IMR-90 (cell line): ENCODE measurements at regions not wholly inside any gene's neighbourhood (a gene's known extent, or its start where the extent isn't known, plus 50 kb on each side); places are given as distances from the start of the nearest gene placed in this dataset.

Experiments used
- ATAC-seq: fragments of 200-7000 bp; cut with Tn5 transposase; 2 replicates; pipeline ENCODE4 v1.9.1; 2020; ENCODE audit warnings: low read depth, mild to moderate bottlenecking, moderate library complexity
- BruUV-seq: library from RNA; stranded (reverse); fragments of 400-500 nt; replicated peaks from 2 replicates; lab custom pipeline; 2021; lab: Mats Ljungman, UMichigan
- CTCF ChIA-PET: fragments of 300-600 bp; formaldehyde crosslinking; extraction: SDS; loops from one replicate; lab custom pipeline; 2021; ENCODE audit warnings: antibody characterized with exemption; lab: Yijun Ruan, JAX
- POLR2A ChIA-PET: fragments of 300-600 bp; sonication (Branson Sonifier 250); formaldehyde crosslinking; loops from one replicate; lab custom pipeline; 2022; ENCODE audit warnings: antibody characterized with exemption; ENCODE audit not compliant: unreplicated experiment; lab: Charles Lee
- DNase-seq: peaks from one replicate; pipeline ENCODE4 v3.0.0; 2013
- H2AFZ ChIP-seq: replicated peaks from 2 replicates; pipeline ENCODE3; 2013; ENCODE audit warnings: low read length, mild to moderate bottlenecking; ENCODE audit not compliant: poor library complexity
- H2AK5ac ChIP-seq: 2 replicates; pipeline ENCODE4 v1.6.1; 2013; ENCODE audit warnings: low read depth, low read length, inconsistent platforms
- H2AK9ac ChIP-seq: replicated peaks from 2 replicates; pipeline ENCODE3; 2013; ENCODE audit warnings: mild to moderate bottlenecking, low read depth, low read length, moderate library complexity; ENCODE audit not compliant: poor library complexity
- H2BK120ac ChIP-seq: 2 replicates; pipeline ENCODE4 v1.6.1; 2013; ENCODE audit warnings: low read depth, low read length, inconsistent platforms
- H2BK15ac ChIP-seq: 3 replicates; pipeline ENCODE4 v1.6.1; 2013; ENCODE audit warnings: low read depth, low read length, inconsistent platforms
- H2BK20ac ChIP-seq: 2 replicates; pipeline ENCODE4 v1.6.1; 2013; ENCODE audit warnings: low read depth, mild to moderate bottlenecking, inconsistent platforms, low read length, moderate library complexity
- H2BK5ac ChIP-seq: 2 replicates; pipeline ENCODE4 v1.6.1; 2013; ENCODE audit warnings: mild to moderate bottlenecking, low read depth, low read length, inconsistent platforms; ENCODE audit not compliant: poor library complexity, severe bottlenecking
- H3K14ac ChIP-seq: replicated peaks from 2 replicates; pipeline ENCODE4 v1.6.1; 2013; ENCODE audit warnings: low read depth, low read length, inconsistent platforms
- H3K18ac ChIP-seq: 2 replicates; pipeline ENCODE4 v1.6.1; 2013; ENCODE audit warnings: low read depth, low read length, control low read depth
- H3K23ac ChIP-seq: 2 replicates; pipeline ENCODE4 v1.6.1; 2013; ENCODE audit warnings: low read depth, low read length, inconsistent platforms
- H3K27ac ChIP-seq: 2 replicates; pipeline ENCODE4 v1.5.1; 2013; ENCODE audit warnings: mild to moderate bottlenecking, control low read depth, low read length; ENCODE audit not compliant: insufficient read depth
- H3K27me3 ChIP-seq: 2 replicates; pipeline ENCODE4 v1.6.1; 2013; ENCODE audit warnings: low read length; ENCODE audit not compliant: control insufficient read depth, insufficient read depth
- H3K36me3 ChIP-seq: 2 replicates; pipeline ENCODE4 v1.6.1; 2013; ENCODE audit warnings: low read length, mixed read lengths; ENCODE audit not compliant: control insufficient read depth, insufficient read depth
- H3K4ac ChIP-seq: 2 replicates; pipeline ENCODE4 v1.6.1; 2013; ENCODE audit warnings: low read depth, low read length, inconsistent platforms
- H3K4me1 ChIP-seq: 2 replicates; pipeline ENCODE4 v1.6.1; 2013; ENCODE audit warnings: low read length, mixed read lengths; ENCODE audit not compliant: control insufficient read depth, insufficient read depth
- H3K4me2 ChIP-seq: 2 replicates; pipeline ENCODE4 v1.6.1; 2013; ENCODE audit warnings: low read depth, mild to moderate bottlenecking, control low read depth, low read length, moderate library complexity
- H3K4me3 ChIP-seq: 2 replicates; pipeline ENCODE4 v1.5.1; 2013; ENCODE audit warnings: low read depth, mild to moderate bottlenecking, control low read depth, low read length, moderate library complexity; ENCODE audit not compliant: insufficient read depth
- H3K56ac ChIP-seq: 2 replicates; pipeline ENCODE4 v1.6.1; 2013; ENCODE audit warnings: low read length, inconsistent platforms; ENCODE audit not compliant: insufficient read depth; ENCODE audit errors: extremely low read depth
- H3K79me1 ChIP-seq, 2 experiments: 2 replicates each; pipeline ENCODE4 v1.6.1; 2013; ENCODE audit warnings: low read length in 2 of 2, inconsistent platforms in 1 of 2, low read depth in 1 of 2
- H3K9ac ChIP-seq: 2 replicates; pipeline ENCODE4 v1.6.1; 2013; ENCODE audit warnings: low read depth, low read length, control low read depth
- H3K9me1 ChIP-seq: 2 replicates; pipeline ENCODE4 v1.6.1; 2013; ENCODE audit warnings: low read length, inconsistent platforms; ENCODE audit not compliant: insufficient read depth
- H3K9me3 ChIP-seq: 2 replicates; pipeline ENCODE4 v1.6.1; 2013; ENCODE audit warnings: low read length; ENCODE audit not compliant: control insufficient read depth, insufficient read depth
- H4K20me1 ChIP-seq: 2 replicates; pipeline ENCODE4 v1.6.1; 2013; ENCODE audit warnings: low read length, inconsistent platforms; ENCODE audit not compliant: insufficient read depth
- H4K5ac ChIP-seq: 2 replicates; pipeline ENCODE4 v1.6.1; 2013; ENCODE audit warnings: mild to moderate bottlenecking, low read depth, low read length, control low read depth
- H4K8ac ChIP-seq, 2 experiments: 2 replicates each; pipeline ENCODE4 v1.6.1; 2013; ENCODE audit warnings: low read depth in 2 of 2, low read length in 2 of 2, control low read depth in 1 of 2, inconsistent platforms in 1 of 2
- H4K91ac ChIP-seq: 2 replicates; pipeline ENCODE4 v1.6.1; 2013; ENCODE audit warnings: low read depth, low read length, inconsistent platforms; ENCODE audit not compliant: insufficient read depth
- BHLHE40 ChIP-seq: fragments of 150-350 bp; IDR thresholded peaks from 2 replicates; pipeline ENCODE4 v1.6.1; 2016; ENCODE audit warnings: mild to moderate bottlenecking, low read depth, low read length
- CEBPB ChIP-seq: IDR thresholded peaks from 2 replicates; pipeline ENCODE4 v1.6.1; 2012; ENCODE audit warnings: low read depth, low read length, improper control_type of control experiment
- CHD1 ChIP-seq: IDR thresholded peaks from 2 replicates; pipeline ENCODE4 v1.6.1; 2012; ENCODE audit warnings: low read depth, low read length, improper control_type of control experiment
- CTCF ChIP-seq: conservative IDR thresholded peaks from 2 replicates; pipeline ENCODE4 v1.5.1; 2012; ENCODE audit warnings: mild to moderate bottlenecking, low read depth, low read length, improper control_type of control experiment
- ELK1 ChIP-seq: fragments of 150-350 bp; IDR thresholded peaks from 2 replicates; pipeline ENCODE4 v1.6.1; 2016; ENCODE audit warnings: low read depth, mild to moderate bottlenecking, low read length, moderate library complexity, borderline replicate concordance
- FOS ChIP-seq: fragments of 150-350 bp; IDR thresholded peaks from 2 replicates; pipeline ENCODE4 v1.6.1; 2016; ENCODE audit warnings: low read depth, low read length
- MAFK ChIP-seq: IDR thresholded peaks from 2 replicates; pipeline ENCODE4 v1.6.1; 2012; ENCODE audit warnings: low read depth, low read length, improper control_type of control experiment
- MAZ ChIP-seq: IDR thresholded peaks from 2 replicates; pipeline ENCODE4 v1.6.1; 2012; ENCODE audit warnings: low read depth, mild to moderate bottlenecking, low read length, improper control_type of control experiment, moderate library complexity, borderline replicate concordance
- MXI1 ChIP-seq: IDR thresholded peaks from 2 replicates; pipeline ENCODE4 v1.6.1; 2012; ENCODE audit warnings: low read depth, mild to moderate bottlenecking, low read length, moderate library complexity, borderline replicate concordance
- NFE2L2 ChIP-seq: fragments of 150-350 bp; IDR thresholded peaks from 2 replicates; pipeline ENCODE4 v1.6.1; 2016; ENCODE audit warnings: low read depth, mild to moderate bottlenecking, low read length
- POLR2A ChIP-seq: IDR thresholded peaks from 2 replicates; pipeline ENCODE4 v1.6.1; 2012; ENCODE audit warnings: mild to moderate bottlenecking, low read depth, low read length
- RAD21 ChIP-seq: IDR thresholded peaks from 2 replicates; pipeline ENCODE4 v1.6.1; 2012; ENCODE audit warnings: low read length, improper control_type of control experiment
- RCOR1 ChIP-seq: IDR thresholded peaks from 2 replicates; pipeline ENCODE4 v1.6.1; 2012; ENCODE audit warnings: mild to moderate bottlenecking, low read length, improper control_type of control experiment; ENCODE audit not compliant: insufficient replicate concordance
- RFX5 ChIP-seq: IDR thresholded peaks from 2 replicates; pipeline ENCODE4 v1.8.0; 2012; ENCODE audit warnings: low read depth, mild to moderate bottlenecking, low read length, moderate library complexity
- SMC3 ChIP-seq: fragments of 150-350 bp; IDR thresholded peaks from 2 replicates; pipeline ENCODE4 v1.6.1; 2016; ENCODE audit warnings: low read depth, mild to moderate bottlenecking, antibody characterized with exemption, low read length, moderate library complexity
- WGBS, 2 experiments: methylation state at CpG; one replicate each; pipeline versions ENCODE4 v1.1.5 to v1.1.7; 2013; ENCODE audit warnings: missing lambda C conversion rate in 2 of 2; ENCODE audit not compliant: insufficient read length in 1 of 2; ENCODE audit errors: extremely low coverage in 2 of 2; 5-methylcytosine and 5-hydroxymethylcytosine counted together
- dilution Hi-C: fragments of 300-500 bp; cut with HindIII; formaldehyde crosslinking; loops from one replicate; pipeline ENCODE4 v1.14.3; 2018; ENCODE audit warnings: low sequenced_read_pairs; ENCODE audit not compliant: unreplicated experiment
- in situ Hi-C: fragments of 300-500 bp; cut with MboI; formaldehyde crosslinking; loops from 3 replicates; pipeline ENCODE4 v1.14.3; 2019; ENCODE audit warnings: low sequenced_read_pairs, inconsistent platforms, mixed read lengths
- intact Hi-C: fragments of 100-400 bp; cut with micrococcal nuclease; formaldehyde crosslinking; loops from 2 replicates; pipeline ENCODE4 v1.10.0; 2022
- TF ChIP-seq, protein P1 (sequence below): fragments of 150-350 bp; IDR thresholded peaks from 2 replicates; pipeline ENCODE4 v1.6.1; 2017; ENCODE audit warnings: mild to moderate bottlenecking, antibody characterized with exemption, low read length, low read depth

DNA sequence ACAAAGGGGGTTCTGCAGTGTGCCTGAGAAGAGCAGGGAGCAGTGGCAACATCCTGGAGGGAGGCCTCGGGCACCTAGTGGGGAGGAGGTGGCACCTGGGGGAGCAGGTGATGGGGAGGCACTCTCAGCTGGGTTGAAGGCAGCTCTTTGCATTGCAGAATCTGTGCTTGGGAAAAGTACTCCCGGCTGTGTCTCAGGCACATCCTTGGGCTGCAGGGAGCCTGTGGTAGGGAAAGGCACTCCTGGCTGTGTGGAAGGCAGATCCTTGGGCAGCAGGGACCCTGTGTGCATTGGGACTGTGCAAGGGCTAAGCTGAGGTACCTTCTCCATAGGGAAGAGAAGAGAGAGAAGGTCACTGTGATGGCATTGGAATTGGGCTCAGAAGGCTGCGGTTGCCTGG is 52.8 kb upstream of the ANTXRL start:
- BruUV-seq = no TSS peak
- intact Hi-C loops = no loop called here
- H3K4me2 ChIP-seq = no peak overlapping the region
- H2BK120ac ChIP-seq = no peak overlapping the region
- dilution Hi-C loops = no loop called here
- no peak for DNase-seq
- no peak overlapping the region for H4K8ac ChIP-seq
- H2AK9ac ChIP-seq = no peak overlapping the region
- no peak overlapping the region for H3K9ac ChIP-seq
- H3K36me3 ChIP-seq = no peaks in the 10 kb centered on the region
- no peak overlapping the region for H2AK5ac ChIP-seq
- H4K5ac ChIP-seq = no peak overlapping the region
- no peak overlapping the region; the same call in 1 of the 2 replicates for H3K4ac ChIP-seq
- H3K9me3 ChIP-seq = no peaks in the 10 kb centered on the region
- no peak overlapping the region for H3K56ac ChIP-seq
- peaks cover 9% of the 10 kb centered on the region for H3K4me1 ChIP-seq
- ChIA-PET POLR2A (no interaction called here), CTCF (no interaction called here)
- H2BK5ac ChIP-seq = no peak overlapping the region
- no peak overlapping the region for H3K23ac ChIP-seq
- no peak overlapping the region for H2BK15ac ChIP-seq
- H3K79me1 ChIP-seq = no peaks in the 10 kb centered on the region
- no peaks in the 10 kb centered on the region for H4K20me1 ChIP-seq
- ATAC-seq = no peak
- H2AFZ ChIP-seq = no peak overlapping the region
- H3K27ac ChIP-seq = no peak overlapping the region
- no peak for TF ChIP-seq NFE2L2
- no peak for TF ChIP-seq RFX5
- no peak for TF ChIP-seq MAFK
- TF ChIP-seq ELK1 = no peak
- no peak for TF ChIP-seq CEBPB
- no peak for TF ChIP-seq POLR2A
- TF ChIP-seq CTCF = no peak
- TF ChIP-seq MXI1 = no peak
- no peak for TF ChIP-seq RAD21
- TF ChIP-seq, protein P1, sequence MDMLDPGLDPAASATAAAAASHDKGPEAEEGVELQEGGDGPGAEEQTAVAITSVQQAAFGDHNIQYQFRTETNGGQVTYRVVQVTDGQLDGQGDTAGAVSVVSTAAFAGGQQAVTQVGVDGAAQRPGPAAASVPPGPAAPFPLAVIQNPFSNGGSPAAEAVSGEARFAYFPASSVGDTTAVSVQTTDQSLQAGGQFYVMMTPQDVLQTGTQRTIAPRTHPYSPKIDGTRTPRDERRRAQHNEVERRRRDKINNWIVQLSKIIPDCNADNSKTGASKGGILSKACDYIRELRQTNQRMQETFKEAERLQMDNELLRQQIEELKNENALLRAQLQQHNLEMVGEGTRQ = no peak
- TF ChIP-seq FOS = no peak
- TF ChIP-seq RCOR1 = no peak
- TF ChIP-seq SMC3 = no peak
- TF ChIP-seq CHD1 = no peak
- no peak for TF ChIP-seq BHLHE40
- TF ChIP-seq MAZ = no peak
- H3K27me3 ChIP-seq = no peaks in the 10 kb centered on the region; the same call in 1 of the 2 replicates
- in situ Hi-C loops = no loop called here
- no peak overlapping the region for H3K14ac ChIP-seq
- H2BK20ac ChIP-seq = no peak overlapping the region
- H3K18ac ChIP-seq = no peak overlapping the region
- peaks cover 8% of the 10 kb centered on the region; the same call in 1 of the 2 replicates for H3K9me1 ChIP-seq
- no peak overlapping the region for H4K91ac ChIP-seq
- WGBS, 2 experiments = 44% methylated on average over 2 of the region's 3 CpGs; no CpG with 5 or more reads in 1 of the 2 experiments
- H3K4me3 ChIP-seq = no peak overlapping the region
